Fibroblast of peridontal ligament (primary cell): ENCODE measurements at regions not wholly inside any gene's neighbourhood (a gene's known extent, or its start where the extent isn't known, plus 50 kb on each side); places are given as distances from the start of the nearest gene placed in this dataset.
A peak's percentile ranks its signal among the peaks of the same experiment; 100 is the strongest.
"Not testable (repeated sequence)": the region's sequence is repeated elsewhere in the genome, so short reads cannot be mapped to it uniquely, and the experiment has no call there.

ENCODE experiments used
- DNase-seq: peaks from one replicate; pipeline ENCODE4 v3.0.0-alpha.2; 2010; ENCODE audit errors: extremely low read depth

DNA sequence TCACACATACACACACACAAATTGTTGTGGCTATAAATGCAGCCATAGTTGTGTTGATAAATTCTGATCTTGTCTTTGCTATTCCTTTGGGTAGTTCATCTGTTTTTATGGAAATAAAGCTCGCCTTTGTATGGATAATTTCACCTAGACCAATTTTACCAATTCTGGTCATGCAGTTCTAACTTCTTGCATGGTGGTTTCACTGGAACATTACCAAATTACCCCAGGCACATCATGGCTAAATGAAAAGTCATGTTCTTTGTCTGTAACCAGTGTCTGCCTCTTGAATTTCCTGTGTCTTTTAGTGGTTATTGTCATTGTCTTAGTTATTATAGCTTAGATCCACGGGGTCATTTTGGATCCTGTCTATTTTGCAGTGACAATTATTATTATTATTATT lies 50.3 kb upstream of the TMC1 start:
- DNase-seq: no peak

DNA sequence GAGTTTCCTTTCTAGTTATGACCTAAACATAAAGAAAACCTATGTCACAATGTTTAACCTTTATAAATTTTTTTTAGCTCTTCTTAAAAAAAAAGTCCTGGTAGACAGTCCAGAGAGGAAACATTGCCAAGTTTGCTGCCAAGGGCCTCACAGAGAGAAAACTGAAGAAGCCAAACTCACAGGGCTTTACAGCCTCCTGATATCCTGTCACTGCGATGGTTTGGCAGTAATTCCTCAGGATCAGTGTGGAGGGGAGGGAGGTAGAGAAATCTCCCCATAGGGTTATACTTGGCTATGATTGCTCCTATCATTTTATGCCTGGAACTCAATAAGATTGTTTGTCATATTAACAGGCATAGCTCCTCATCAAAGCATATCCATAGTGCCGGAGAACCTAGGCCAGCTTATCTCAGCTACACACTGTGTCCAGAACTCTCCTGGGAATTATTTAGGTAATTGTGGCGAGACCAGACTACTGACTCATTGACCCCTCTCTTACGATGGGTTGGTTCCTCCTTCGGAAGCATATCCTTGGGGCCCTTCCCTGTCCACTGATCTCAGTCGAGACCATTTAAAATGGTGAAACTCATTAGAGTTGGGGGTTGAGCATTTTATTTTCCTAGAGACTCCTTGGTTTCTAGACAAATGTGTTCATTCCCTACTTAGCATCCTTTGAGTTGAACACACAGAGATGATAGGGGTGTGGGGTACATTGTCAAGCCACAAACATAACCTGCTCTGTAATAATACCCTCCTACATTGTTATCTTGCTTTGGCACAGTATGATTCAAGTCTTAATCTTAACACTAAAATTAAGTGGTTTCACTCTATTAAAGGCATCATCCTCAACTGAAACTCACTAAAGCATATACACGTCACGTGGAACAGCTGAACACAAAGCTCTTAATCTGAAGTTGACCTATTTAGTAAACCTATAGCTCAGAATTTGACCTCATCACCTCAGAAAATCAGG lies 53.4 kb upstream of the TMC1 start:
- no peak for DNase-seq

DNA sequence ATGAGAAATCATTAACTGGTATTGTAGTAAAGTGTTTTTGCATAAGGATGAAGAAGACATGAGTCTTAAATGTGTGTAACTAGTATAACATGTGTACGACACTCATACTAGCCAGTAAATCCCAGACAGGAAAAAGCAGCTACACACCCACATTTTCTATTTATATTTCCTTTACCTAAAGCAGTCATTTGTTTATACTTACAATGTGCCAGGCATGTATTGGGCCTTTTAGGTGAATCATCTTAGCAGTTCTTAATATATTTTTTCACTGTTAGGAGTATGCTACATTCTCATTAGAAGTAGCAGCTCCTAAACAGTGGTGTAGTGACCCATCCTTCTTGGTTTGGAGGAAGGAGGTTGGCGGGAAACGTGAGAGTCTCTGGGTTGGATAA lies 55.8 kb upstream of the TMC1 start:
- DNase-seq: no peak

DNA sequence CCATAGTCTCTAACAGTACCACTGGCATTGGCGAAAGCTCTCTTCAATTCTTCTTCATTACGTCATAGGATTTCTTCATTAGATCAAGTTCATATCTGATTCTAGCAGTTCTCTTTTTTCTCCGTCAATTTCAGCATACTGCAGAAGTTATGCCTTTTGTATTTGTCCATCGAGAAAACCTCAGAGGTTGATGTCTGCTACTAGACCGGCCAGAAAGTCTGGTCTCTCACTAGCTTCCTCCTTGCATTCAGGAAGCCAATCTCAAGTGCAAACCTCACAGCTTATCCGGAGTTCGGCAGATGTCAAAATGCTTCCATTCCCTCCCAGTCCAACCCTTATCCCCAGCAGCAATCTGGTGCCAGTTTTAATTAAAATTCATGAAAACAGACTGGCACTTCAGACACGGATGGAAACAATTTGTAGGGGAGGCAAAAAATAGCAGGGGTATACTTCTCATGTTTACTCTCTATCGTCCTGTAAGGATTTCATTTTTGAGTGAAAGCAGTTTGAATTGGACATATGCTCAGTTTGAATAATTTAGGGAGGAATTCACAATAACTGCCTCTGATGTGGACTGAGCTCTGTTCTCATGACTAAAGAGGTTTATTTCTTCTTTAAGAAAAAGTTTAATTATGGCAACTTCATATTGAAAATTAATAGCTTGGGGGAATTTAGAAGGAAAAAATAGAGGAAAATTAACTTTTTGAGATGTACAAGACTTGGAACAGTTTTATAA lies 56.4 kb upstream of the TMC1 start:
- DNase-seq: no peak

DNA sequence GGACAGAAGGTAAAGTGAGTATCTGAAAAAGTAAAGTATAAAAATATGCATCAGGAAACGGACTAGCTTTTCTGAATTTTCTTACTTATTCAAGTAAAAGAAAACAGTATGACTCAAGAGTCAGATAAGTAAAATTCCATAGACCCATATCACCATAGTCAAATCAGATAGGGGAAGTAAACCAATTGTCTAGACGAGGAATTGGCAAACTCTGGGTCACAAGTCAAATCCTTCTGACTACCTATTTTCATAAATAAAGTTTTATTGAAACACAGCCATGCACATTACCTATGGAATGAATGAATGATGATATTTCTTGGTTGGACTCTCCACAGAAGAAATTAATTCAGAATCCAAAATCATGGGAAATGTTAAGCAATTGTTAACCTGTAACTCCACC lies 59.1 kb upstream of the TMC1 start:
- no peak for DNase-seq

DNA sequence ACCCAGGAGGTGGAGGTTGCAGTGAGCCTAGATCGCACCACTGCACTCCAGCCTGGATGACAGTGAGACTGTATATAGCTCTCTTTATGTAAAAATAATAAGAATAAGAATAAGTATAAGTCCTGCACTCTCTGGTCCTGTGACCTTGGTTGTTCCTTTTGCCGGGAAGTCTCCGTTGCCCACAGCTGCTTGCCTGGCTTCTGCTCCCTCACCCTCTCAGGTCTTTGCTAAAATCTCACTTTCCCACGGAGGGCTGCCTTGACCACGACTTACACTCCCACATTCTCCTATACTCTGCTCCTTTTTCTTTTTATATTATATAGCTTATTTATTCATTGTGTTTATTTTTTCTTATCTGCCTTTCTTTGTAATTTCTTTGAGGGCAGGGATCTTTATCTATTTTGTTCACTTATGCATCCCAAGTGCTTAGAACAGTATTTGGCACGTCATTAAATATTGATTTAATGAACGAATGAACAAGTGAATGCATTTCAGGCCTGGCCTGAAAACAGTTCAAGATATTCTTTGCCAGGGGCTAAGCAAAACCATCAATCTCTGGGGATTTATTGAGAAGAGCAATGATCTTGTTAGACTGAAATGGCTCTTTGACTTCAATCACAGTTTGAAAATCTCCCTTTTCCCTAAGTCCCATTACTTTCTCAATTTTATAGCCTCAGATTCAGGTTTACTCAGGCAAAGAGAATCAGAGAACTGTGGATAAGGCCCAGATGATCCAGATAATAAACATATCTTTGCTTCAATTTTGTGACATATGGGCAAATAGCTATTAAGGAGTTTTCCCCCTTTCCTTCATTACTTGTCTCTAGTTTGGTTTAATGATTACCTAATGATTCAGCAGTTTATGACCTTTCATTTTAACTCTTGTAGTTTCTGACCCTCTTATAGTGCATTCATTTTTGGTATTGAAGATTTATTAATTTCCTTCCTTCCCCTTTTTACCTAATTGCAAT lies 60.8 kb upstream of the TMC1 start:
- no peak for DNase-seq

DNA sequence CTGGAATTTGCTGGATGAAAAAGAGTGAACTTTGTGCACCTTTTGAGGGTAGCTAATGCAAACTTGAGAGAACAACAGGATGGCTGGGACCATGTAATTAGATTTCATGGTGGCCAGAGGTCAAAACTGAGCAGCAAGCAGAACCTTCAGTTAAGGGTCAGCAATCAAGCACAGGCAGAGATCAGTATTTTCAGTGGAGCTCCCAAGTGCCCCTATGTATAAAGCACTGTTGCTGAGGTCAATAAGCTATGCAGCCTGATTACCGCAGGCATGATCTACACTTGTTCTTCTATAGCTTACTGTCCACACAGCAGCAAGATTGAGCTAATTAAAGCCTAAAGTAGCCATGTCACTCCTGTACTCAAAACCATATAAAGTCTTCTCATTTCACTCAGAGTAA lies 62.1 kb upstream of the TMC1 start:
- no peak for DNase-seq

DNA sequence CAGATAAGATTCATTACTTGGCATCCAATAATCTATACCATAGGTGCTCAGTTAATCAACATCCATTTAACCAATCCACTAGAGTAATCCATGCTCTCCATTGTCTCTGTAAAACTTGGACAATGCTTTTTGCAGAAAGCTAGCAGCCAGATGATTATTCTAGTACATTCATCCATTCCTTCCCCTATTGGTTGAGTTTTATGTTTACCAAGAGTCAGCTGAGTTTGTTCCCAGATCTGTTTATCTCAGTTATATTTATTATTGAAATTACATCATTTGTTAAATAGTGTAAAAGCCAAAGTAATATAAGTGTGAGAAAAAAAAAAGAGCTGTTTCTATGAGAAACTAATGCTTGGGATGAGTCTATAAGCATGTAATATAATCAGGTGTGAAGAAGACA lies 63.3 kb upstream of the TMC1 start:
- no peak for DNase-seq

DNA sequence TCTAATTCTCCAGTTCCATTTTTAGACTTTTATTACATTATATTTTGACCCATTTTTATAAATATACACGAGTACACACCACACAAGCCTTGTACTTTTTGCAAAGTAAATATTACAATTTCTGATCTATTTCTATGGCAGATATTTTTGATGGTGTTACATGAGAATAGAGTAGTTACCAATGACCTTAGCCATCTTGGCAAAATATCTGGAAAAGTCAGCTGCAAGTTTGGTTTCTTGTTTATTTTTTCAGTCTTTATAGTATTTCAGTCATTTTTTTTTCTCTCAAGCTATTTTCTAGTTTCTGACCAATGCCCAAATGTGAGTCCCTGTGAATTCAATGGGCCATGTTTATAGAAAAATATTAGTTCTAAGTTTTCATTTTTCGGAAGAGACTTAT lies 64.0 kb upstream of the TMC1 start:
- DNase-seq: peak; percentile 90

DNA sequence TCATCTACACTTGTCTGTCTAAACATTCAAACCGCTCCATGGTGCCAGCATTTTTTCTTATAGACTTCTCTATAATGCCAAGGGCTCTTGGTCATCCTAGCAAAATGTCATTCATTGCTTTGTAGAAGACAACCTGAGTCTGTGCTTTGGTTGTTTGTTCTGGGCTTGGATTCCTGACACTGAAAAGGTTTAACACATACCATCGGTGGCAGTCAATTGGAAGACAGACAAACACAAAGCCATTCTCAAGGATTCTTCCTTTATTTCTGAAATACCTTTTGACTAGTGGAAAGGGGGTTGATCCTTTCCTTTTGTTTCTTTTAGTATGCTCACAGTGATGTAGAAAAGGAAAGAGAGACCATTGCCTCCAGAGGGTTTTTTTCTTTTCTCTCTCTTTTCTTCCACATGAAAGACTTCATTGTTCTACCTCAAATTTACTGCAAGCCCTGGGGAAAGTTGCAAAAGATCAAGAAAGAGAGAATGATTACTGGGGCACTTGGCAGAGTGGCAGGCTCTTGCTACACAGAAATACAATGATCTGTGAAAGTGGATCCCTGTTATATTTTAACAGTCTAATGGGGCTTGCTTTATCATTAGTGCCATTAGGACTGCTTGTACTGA lies 66.4 kb upstream of the TMC1 start:
- peak; percentile 54 for DNase-seq

DNA sequence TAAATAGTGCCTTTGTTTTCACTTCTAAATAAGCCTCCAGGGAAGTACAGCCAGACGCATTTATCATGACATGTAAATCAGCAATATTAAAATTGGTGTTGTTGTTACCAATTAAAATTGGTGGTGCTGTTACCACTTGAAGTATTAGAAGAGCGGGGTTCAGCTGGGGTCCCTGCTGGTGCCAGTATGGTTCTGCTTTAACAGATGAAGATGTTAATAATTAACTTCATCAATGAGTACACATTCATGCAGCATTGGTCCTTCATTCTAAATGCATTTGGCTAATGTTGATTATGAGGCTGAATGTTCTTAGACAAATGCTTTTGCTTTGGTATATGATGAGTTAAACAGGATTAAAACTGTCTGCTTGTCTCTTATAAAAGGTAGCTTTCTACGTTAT lies 67.6 kb upstream of the TMC1 start:
- no peak for DNase-seq

DNA sequence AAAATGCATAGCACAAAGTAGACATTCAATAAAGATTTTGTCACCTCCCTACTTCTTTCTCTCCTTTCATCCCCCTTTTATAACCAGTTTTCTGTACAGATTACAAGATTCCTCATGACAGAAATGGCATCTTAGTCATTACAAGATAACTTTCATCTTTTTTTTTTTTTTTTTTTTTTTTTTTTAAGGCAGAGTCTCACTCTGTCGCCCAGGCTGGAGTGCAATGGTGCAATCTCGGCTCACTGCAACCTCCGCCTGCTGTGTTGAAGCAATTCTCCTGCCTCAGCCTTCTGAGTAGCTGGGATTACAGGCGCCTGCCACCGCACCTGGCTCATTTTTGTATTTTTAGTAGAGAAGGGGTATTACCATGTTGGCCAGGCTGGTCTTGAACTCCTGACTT lies 75.2 kb upstream of the TMC1 start:
- not testable (repeated sequence) for DNase-seq

DNA sequence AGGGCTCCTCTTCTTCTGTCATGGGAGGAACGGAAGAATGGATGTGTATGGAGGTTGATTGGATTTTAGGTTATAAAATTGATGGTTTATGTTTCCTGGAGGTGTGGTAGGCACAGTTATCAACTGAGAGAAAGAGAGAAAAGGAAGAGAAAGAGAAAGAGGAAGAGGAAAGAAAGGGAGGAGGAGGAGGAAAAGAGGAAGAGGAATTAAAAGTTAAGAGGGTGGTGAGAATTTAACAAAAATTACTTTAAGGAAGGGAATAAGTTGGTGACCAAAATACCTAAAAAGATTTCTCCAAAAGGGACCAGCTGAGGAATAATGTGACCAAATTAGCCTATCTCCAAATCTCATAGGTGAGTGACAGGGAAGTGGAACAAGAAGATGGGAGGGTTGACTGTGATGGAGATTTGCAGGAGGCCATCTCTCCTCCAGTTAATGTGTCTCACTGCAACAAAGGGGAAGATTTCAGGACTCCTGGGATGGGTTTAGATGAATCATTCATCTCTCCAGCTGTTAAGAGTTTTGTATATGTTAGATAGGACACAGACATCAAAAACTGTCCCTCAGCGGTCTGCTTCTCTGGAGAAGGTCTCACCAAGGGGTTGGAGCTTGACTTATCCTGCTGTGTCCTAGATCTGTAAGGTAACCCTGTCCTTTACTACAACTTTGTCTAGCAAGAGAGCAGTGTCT lies 76.0 kb upstream of the TMC1 start:
- DNase-seq: no peak

DNA sequence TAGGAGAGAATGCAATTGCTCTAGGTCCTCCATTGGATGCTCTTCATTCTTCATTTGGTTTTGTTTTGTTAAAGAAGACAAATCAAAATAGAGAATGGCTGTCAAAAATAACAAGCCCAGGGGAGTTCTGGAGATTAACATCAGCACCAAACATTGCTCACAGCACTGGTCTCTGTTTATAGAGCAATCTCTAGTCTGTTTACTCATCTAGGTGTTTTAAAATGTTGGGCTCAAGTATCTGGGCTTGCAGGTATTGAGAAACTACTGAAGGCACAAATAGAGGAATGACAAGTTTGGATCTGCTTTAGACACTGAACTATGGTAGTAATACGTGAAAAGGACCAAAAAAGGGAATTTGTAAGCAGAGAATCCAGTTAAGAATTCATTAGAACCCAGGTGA lies 77.0 kb upstream of the TMC1 start:
- DNase-seq: no peak

DNA sequence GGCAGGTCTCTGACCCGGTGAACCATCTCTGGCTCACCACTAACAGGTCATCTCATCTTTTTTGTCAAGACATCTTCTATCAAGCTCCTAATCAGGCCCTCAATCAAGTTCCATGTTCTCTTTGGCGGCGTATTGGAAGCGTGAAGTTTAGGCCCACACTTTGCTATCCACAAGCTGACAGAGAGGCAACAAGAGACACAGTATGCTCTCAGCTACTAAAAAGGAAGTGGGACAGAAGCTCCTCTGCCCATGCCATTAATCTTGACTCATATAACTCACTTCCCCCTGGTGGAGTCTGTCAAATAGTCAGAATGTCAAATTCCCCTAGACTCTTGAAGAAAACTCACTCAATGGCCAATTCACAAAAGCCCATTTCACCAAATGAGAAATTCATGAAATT lies 77.6 kb upstream of the TMC1 start:
- DNase-seq: no peak

DNA sequence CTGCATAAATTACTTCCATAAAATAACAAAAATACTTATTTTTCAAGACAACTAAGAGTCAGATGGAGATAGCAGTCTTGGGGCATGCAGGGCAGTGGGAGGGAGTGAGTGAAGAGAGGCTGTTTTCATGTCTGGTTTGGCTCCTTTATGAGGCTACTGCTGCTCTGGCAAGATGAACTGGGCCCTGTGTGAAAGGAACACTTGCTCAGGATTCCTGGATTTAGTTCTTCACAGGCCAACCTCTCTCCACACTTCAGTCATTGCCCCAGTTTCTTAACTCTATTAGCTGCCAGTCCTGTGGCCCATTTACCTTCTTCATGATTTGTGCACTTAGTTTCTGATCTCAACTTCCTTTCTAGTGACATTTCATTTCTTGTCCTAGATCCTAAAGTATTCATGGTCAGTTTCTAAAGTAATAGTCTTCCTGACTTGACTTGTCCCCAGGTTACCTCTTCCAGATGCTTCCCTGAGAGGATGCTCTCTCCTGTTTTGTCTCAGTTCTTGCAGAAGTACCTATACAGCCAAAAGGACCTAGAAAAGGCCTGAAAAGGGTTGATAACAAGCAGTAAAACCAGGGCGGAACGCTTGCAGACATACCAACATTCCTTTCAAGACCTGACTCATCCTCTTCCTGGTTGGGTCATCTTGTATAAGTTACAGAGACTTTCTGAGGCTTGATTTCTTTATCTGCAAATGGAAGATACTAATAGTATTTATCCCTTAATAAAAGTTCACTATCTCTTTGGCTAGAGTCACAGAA lies 77.0 kb upstream of the ZFAND5 start:
- DNase-seq: peak; percentile 72

DNA sequence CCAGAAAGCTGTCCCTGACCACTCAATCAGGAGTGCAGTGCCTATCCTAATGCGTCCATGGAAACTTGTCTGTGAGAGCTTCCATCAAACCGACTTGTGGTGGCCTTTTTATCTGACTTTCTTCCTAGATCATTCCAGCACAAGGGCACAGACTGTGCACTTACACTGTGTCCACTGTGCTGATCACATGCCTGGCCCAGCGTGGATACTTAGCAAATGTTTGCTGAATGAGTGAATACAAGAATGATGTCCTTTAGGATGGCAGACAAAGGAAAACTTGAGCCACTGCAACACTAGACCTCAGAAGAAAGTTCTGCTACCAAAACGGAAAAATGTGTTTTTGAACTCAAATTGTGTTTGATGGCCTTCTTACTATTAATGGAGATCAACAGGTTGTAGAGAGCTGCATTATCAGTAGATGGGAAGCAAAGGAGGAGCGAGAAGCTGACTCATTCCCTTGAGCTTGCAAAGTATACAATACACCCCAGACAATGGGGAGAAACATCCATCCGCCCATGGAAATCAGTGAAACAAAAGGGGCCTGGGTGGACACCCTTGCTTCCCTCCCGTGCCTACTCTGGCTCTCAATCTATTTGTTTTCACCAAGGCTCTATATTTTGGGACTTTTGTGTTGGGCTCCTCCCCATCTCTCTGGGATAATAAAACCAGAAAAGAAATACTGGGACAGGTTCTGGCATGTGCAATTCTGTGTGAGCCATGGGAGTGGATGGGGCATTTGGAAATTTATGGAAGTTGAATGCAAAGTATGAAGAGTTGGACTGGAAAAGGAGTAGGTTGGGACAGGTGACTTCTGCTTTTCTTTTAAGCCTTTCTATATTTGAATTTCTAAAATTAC lies 76.2 kb upstream of the ZFAND5 start:
- DNase-seq: no peak

DNA sequence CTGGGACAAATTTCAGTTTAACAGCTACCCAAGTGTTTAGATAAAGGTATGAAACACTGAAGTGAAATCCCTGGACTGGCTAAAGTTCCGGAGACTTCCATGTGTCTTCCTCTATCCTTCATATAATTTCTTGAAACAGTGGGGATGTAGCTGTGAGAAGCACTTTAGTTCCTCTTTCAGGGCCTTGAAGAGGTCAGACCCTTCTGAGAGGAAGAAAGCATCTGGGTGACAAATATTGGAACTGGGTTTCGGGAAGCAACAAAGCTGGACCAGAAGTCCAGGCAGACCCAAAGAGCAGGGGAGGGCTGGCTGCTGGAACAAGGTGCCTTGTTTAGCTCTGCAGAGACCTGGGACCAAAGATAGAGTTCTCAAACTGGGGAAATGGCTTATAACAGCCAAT lies 75.4 kb upstream of the ZFAND5 start:
- no peak for DNase-seq

DNA sequence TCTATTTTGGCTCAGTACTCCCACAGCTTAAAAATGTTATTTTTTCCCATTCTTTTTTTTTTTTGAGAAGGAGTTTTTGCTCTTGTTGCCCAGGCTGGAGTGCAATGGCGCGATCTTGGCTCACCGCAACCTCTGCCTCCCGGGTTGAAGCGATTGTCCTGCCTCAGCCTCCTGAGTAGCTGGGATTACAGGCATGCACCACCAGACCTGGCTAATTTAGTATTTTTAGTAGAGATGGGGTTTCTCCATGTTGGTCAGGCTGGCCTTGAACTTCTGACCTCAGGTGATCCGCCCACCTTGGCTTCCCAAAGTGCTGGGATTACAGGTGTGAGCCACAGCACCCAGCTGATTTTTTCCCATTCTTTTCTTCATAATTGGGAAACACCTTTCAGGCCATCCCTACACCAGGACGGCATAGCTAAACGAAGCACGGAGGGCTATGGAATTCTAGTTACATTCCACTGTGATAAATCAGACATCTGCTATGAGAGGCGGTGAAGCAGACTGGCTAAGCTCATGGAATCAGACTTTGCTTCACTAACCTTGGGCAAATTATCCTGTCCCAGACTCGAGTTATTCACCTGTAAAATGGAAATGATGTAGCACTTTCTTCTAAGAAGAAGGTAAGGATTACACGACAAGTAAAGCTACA lies 68.7 kb upstream of the ZFAND5 start:
- peak; percentile 50 for DNase-seq
